Suprapubic skin (tissue), 3 donors: ENCODE measurements at regions not wholly inside any gene's neighbourhood (a gene's known extent, or its start where the extent isn't known, plus 50 kb on each side); places are given as distances from the start of the nearest gene placed in this dataset.

Experiments
- CTCF ChIP-seq, 2 donors: fragments of 200-600 bp in 1 of 2; fragments of 450-650 bp in 1 of 2; sonication (generic) in 1 of 2; IDR thresholded peaks; one replicate each; pipeline ENCODE4 v1.5.1; 2016 to 2019; ENCODE audit warnings: antibody characterized with exemption in 2 of 2, mild to moderate bottlenecking in 1 of 2, moderate library complexity in 1 of 2
- POLR2AphosphoS5 ChIP-seq, 3 donors: sonication (generic); formaldehyde crosslinking; IDR thresholded peaks; one replicate each; pipeline ENCODE4 v1.6.1; 2017; ENCODE audit warnings: antibody characterized with exemption in 3 of 3

GRCh38 chr3:68060191-68060590 is 405.8 kb upstream of the SUCLG2 start:
- TF ChIP-seq CTCF (IDR thresholded peaks at IDR 0.05) (no peak), POLR2AphosphoS5 (IDR thresholded peaks at IDR 0.05) (no peak)
